GM12878 (cell line): ENCODE measurements at regions not wholly inside any gene's neighbourhood (a gene's known extent, or its start where the extent isn't known, plus 50 kb on each side); places are given as distances from the start of the nearest gene placed in this dataset.

Experiments
- CTCF ChIP-seq, 3 experiments: IDR thresholded peaks in 2 of 3; conservative IDR thresholded peaks in 1 of 3; 2 replicates each; pipeline ENCODE4 v1.5.1; 2011; ENCODE audit warnings: low read depth in 3 of 3, low read length in 3 of 3, mild to moderate bottlenecking in 3 of 3, control low read depth in 2 of 3, moderate library complexity in 2 of 3, inconsistent platforms in 1 of 3, mixed read lengths in 1 of 3; ENCODE audit not compliant: control insufficient read depth in 2 of 3, insufficient read depth in 1 of 3; ENCODE audit errors: extremely low read depth in 1 of 3
- ETV6 ChIP-seq, 2 experiments: fragments of 450-650 bp in 1 of 2; IDR thresholded peaks in 1 of 2; conservative IDR thresholded peaks in 1 of 2; 2 replicates each; pipeline ENCODE4 v1.6.1; 2014; ENCODE audit warnings: antibody characterized with exemption in 1 of 2, borderline replicate concordance in 1 of 2, low read depth in 1 of 2, mild to moderate bottlenecking in 1 of 2, moderate library complexity in 1 of 2
- EZH2 ChIP-seq: IDR thresholded peaks from 2 replicates; pipeline ENCODE4 v1.6.1; 2012; ENCODE audit warnings: low read depth, mild to moderate bottlenecking, control low read depth, inconsistent platforms, low read length, borderline replicate concordance; ENCODE audit not compliant: control insufficient read depth
- FOS ChIP-seq: IDR thresholded peaks from 3 replicates; pipeline ENCODE4 v1.6.1; 2011; ENCODE audit warnings: borderline replicate concordance; ENCODE audit not compliant: insufficient read length; ENCODE audit errors: extremely low read depth
- NR2C2 ChIP-seq: IDR thresholded peaks from 2 replicates; pipeline ENCODE4 v1.6.1; 2011; ENCODE audit warnings: borderline replicate concordance, low read depth; ENCODE audit not compliant: control insufficient read depth, insufficient read length
- TF ChIP-seq, protein P1 (sequence below): fragments of 450-650 bp; IDR thresholded peaks from 2 replicates; pipeline ENCODE4 v1.6.1; 2017; ENCODE audit warnings: mild to moderate bottlenecking

DNA sequence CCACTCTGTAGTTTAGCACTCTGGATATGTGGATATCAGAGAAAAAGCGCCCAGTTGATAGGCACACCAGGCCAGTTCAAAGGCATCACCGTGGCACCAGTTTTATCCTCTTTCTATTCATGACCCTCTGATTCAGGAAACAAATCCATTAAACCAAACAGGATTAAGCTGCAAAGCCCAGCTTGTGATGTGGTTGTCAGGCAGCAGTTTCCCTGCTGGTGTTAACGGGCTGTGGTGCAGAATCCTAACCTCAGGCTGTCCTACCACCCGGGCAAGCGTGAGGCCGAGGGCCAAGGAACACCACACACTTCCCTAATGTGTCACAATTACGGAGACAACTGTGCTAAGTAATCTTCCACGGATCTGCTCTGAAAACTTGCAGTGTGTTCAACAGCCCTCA is 209.1 kb downstream of the OLFM4 start:
- TF ChIP-seq FOS = no peak
- TF ChIP-seq EZH2 = no peak
- TF ChIP-seq ETV6 (conservative IDR thresholded peaks at IDR 0.05 in 1 of 2, IDR thresholded peaks at IDR 0.05 in 1 of 2; ENCODE audit: borderline replicate concordance in 1 of 2, low read depth in 1 of 2) = no peak
- no peak for TF ChIP-seq CTCF (IDR thresholded peaks at IDR 0.05 in 2 of 3, conservative IDR thresholded peaks at IDR 0.05 in 1 of 3; ENCODE audit: control insufficient read depth in 2 of 3, extremely low read depth in 1 of 3, insufficient read depth in 1 of 3, low read depth in 3 of 3, low read length in 3 of 3)
- TF ChIP-seq, protein P1, sequence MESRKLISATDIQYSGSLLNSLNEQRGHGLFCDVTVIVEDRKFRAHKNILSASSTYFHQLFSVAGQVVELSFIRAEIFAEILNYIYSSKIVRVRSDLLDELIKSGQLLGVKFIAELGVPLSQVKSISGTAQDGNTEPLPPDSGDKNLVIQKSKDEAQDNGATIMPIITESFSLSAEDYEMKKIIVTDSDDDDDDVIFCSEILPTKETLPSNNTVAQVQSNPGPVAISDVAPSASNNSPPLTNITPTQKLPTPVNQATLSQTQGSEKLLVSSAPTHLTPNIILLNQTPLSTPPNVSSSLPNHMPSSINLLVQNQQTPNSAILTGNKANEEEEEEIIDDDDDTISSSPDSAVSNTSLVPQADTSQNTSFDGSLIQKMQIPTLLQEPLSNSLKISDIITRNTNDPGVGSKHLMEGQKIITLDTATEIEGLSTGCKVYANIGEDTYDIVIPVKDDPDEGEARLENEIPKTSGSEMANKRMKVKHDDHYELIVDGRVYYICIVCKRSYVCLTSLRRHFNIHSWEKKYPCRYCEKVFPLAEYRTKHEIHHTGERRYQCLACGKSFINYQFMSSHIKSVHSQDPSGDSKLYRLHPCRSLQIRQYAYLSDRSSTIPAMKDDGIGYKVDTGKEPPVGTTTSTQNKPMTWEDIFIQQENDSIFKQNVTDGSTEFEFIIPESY = no peak
- TF ChIP-seq NR2C2 = no peak
